Right lobe of liver (tissue), 6 donors: ENCODE measurements at regions not wholly inside any gene's neighbourhood (a gene's known extent, or its start where the extent isn't known, plus 50 kb on each side); places are given as distances from the start of the nearest gene placed in this dataset.

Experiments used
- ATAC-seq, 4 donors: fragments of 200-7000 bp; cut with Tn5 transposase; one replicate each; pipeline ENCODE4 v1.9.1; 2020; ENCODE audit warnings: mild to moderate bottlenecking in 4 of 4, moderate library complexity in 4 of 4
- DNase-seq, 3 donors: peaks; one replicate each; pipeline ENCODE4 v3.0.0-alpha.2; 2020
- H3K27ac ChIP-seq, 3 donors: fragments of 200-600 bp; one replicate each; pipeline ENCODE4 v1.8.0; 2022
- H3K27me3 ChIP-seq, 2 donors: fragments of 200-600 bp; one replicate each; pipeline ENCODE4 v1.8.0; 2022
- H3K36me3 ChIP-seq, 4 donors: fragments of 200-600 bp; sonication (generic) in 1 of 4; one replicate each; pipeline versions ENCODE4 v1.5.1 to v1.8.0; 2017 to 2022; ENCODE audit warnings: control low read depth in 1 of 4
- H3K4me1 ChIP-seq, 4 donors: fragments of 200-600 bp; sonication (generic) in 1 of 4; one replicate each; pipeline versions ENCODE4 v1.5.1 to v1.8.0; 2017 to 2022; ENCODE audit warnings: control low read depth in 1 of 4
- H3K4me3 ChIP-seq, 3 donors: fragments of 200-600 bp; one replicate each; pipeline ENCODE4 v1.8.0; 2022
- H3K9me3 ChIP-seq, 4 donors: fragments of 200-600 bp; sonication (generic) in 1 of 4; one replicate each; pipeline versions ENCODE4 v1.5.1 to v1.8.0; 2017 to 2022; ENCODE audit warnings: control low read depth in 1 of 4
- POLR2A ChIP-seq: fragments of 450-650 bp; IDR thresholded peaks from one replicate; pipeline ENCODE4 v1.6.1; 2017; ENCODE audit warnings: antibody characterized with exemption, mild to moderate bottlenecking
- WGBS: methylation state at CpG from one replicate; pipeline ENCODE4 v1.1.6; 2018; ENCODE audit warnings: low coverage, low lambda C conversion rate; ENCODE audit not compliant: insufficient coverage; ENCODE audit errors: missing lambda C conversion rate; 5-methylcytosine and 5-hydroxymethylcytosine counted together
- intact Hi-C, 2 donors: fragments of 100-400 bp; cut with DNase I; formaldehyde crosslinking; loops; one replicate each; pipeline versions ENCODE4 v1.11.2 to v1.14.1; 2022
- TF ChIP-seq, protein P1 (sequence below), 4 donors: fragments of 200-600 bp in 3 of 4; fragments of 450-650 bp in 1 of 4; IDR thresholded peaks; one replicate each; pipeline versions ENCODE4 v1.5.1 to v1.8.0; 2016 to 2022; ENCODE audit warnings: antibody characterized with exemption in 4 of 4, mild to moderate bottlenecking in 2 of 4
- donor health status: DM: no; HTN: yes; CAD: no.
- donor health status: DM: no; HTN: no; CAD: no.
- donor health status: DM: no; HTN: no; CAD: no.
- donor health status: DM: no; HTN: yes; CAD: no.
- donor health status: DM: no; HTN: yes; CAD: no.

DNA sequence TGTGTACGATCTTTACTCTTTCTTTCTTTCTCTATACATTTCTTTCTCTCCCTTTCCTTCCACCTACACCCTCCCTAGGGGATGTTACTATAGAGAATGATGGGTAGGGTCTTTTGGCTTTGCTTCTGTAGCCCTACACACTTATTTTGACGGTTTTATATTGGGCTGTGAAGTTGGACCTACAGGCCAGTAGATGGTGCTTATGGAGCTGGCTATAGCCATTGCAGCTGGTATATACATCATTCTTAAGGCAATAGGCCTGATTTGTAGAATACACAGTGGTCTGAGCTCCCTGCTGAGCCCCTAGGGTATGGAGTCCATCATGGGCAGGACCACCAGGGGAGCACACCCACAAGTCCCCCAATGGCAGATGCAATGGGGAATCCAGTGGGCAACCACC lies 1869.7 kb downstream of the STIM2 start:
- no peak overlapping the region for H3K4me3 ChIP-seq
- no peaks in the 10 kb centered on the region for H3K9me3 ChIP-seq
- H3K4me1 ChIP-seq, result no peaks in the 10 kb centered on the region
- intact Hi-C loops, result no loop called here
- H3K36me3 ChIP-seq, result no peaks in the 10 kb centered on the region
- H3K27ac ChIP-seq, result no peak overlapping the region
- no peaks in the 10 kb centered on the region for H3K27me3 ChIP-seq
- WGBS, result 22% methylated on average over 2 of the region's 2 CpGs
- TF ChIP-seq POLR2A, result no peak
- TF ChIP-seq, protein P1, sequence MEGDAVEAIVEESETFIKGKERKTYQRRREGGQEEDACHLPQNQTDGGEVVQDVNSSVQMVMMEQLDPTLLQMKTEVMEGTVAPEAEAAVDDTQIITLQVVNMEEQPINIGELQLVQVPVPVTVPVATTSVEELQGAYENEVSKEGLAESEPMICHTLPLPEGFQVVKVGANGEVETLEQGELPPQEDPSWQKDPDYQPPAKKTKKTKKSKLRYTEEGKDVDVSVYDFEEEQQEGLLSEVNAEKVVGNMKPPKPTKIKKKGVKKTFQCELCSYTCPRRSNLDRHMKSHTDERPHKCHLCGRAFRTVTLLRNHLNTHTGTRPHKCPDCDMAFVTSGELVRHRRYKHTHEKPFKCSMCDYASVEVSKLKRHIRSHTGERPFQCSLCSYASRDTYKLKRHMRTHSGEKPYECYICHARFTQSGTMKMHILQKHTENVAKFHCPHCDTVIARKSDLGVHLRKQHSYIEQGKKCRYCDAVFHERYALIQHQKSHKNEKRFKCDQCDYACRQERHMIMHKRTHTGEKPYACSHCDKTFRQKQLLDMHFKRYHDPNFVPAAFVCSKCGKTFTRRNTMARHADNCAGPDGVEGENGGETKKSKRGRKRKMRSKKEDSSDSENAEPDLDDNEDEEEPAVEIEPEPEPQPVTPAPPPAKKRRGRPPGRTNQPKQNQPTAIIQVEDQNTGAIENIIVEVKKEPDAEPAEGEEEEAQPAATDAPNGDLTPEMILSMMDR (IDR thresholded peaks at IDR 0.05), result no peak
- ATAC-seq (no peak), DNase-seq (no peak)

DNA sequence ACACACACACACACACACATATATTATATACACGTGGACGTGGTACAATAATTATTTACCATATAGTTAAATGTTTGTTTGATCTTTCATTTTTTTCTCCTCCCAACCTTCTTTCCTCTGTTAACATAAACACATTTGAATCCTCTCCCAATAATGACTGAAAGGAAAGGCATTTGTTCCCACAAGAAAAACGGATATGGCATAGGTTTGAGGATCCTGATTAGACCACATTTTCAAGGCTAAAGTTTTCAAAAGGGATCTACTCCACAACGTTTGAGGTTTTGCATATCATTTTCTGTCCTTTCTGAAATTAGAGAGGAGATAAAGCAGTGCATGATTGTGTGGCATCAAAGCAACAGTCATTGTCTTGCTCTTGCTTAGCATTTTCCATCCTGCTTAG lies 1883.4 kb downstream of the STIM2 start:
- Histone ChIP-seq H3K36me3 (no peaks in the 10 kb centered on the region), H3K4me3 (no peak overlapping the region), H3K27ac (no peak overlapping the region), H3K9me3 (no peaks in the 10 kb centered on the region), H3K27me3 (no peaks in the 10 kb centered on the region), H3K4me1 (no peaks in the 10 kb centered on the region)
- ATAC-seq (no peak), DNase-seq (no peak)
- intact Hi-C loops, result no loop called here
- 23% methylated on average over 4 of the region's 4 CpGs for WGBS
- TF ChIP-seq POLR2A, result no peak
- TF ChIP-seq, protein P1 (IDR thresholded peaks at IDR 0.05), result no peak

DNA sequence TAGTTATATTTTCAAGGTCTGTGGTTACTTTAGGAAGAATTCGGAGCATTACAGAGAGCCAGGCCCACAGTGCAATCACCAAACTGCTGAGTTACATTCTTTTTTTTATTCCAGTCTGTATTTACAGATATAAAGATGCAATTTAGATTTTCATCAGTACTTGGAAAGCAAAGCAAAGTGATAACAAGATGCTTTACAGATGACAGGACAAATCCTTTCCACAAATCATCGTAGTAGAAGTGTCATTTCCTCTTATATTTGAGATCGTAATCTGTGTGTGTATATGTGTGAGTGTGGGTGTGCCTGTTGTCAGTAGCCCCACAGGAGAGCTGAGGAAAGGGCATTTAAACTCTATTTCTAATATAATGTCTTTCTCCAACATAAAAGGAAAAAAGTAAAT lies 1893.7 kb downstream of the STIM2 start:
- intact Hi-C loops, result no loop called here
- Histone ChIP-seq H3K4me1 (no peaks in the 10 kb centered on the region), H3K9me3 (no peaks in the 10 kb centered on the region), H3K27ac (no peak overlapping the region), H3K36me3 (no peaks in the 10 kb centered on the region), H3K27me3 (no peaks in the 10 kb centered on the region), H3K4me3 (no peak overlapping the region)
- TF ChIP-seq POLR2A, result no peak
- TF ChIP-seq, protein P1 (IDR thresholded peaks at IDR 0.05), result no peak
- ATAC-seq (no peak), DNase-seq (no peak)
- WGBS, result 27% methylated on average over 3 of the region's 3 CpGs

DNA sequence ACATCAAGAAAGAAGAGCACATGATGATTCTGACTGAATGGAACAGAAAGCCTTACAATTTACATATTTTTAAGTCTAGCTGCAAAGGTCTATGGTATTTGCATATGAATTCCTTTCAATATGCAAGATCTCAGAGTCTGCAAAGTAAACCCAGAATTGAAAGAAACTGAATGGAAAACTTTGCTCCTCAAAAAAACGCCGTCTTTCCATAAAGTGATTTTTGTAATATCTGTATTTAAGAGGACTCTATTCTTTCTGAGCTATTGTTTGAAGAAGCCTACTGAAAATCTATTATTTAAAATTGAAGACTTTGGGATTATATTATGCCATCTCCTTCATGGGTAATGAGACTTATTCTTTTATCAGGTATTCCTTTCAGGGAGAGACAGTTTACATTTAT lies 1894.4 kb downstream of the STIM2 start:
- Histone ChIP-seq H3K36me3 (no peaks in the 10 kb centered on the region), H3K27me3 (no peaks in the 10 kb centered on the region), H3K4me3 (no peak overlapping the region), H3K9me3 (no peaks in the 10 kb centered on the region), H3K4me1 (no peaks in the 10 kb centered on the region), H3K27ac (no peak overlapping the region)
- ATAC-seq, result no peak
- intact Hi-C loops, result no loop called here
- TF ChIP-seq POLR2A, result no peak
- TF ChIP-seq, protein P1 (IDR thresholded peaks at IDR 0.05), result no peak
- DNase-seq, result no peak
- 51% methylated on average over 2 of the region's 2 CpGs for WGBS

DNA sequence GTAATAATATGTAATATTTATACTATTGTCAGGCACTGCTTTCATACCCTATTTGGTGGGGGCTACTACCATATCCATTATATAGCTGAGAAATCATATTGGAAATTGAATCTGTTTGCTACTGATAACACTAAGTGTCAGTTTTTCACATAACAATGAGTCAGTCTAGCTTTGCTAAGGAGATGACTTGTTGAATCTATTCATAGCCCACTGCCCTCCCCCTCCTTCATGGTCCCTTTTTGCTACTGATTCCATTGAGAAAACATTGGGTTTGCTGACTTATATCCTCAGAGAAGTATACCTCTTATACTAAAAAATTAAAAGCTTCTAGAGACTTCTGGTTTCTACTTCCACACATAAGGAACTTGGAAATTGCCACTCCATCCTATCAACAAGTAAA lies 1898.4 kb downstream of the STIM2 start:
- ATAC-seq, result no peak
- no peaks in the 10 kb centered on the region for H3K36me3 ChIP-seq
- no peak overlapping the region for H3K27ac ChIP-seq

More for the DNA sequence above, 1898.4 kb downstream of the STIM2 start:
- no peaks in the 10 kb centered on the region for H3K27me3 ChIP-seq
- no peak for DNase-seq
- TF ChIP-seq POLR2A, result no peak
- TF ChIP-seq, protein P1 (IDR thresholded peaks at IDR 0.05), result no peak
- H3K9me3 ChIP-seq, result no peaks in the 10 kb centered on the region
- H3K4me3 ChIP-seq, result no peak overlapping the region
- H3K4me1 ChIP-seq, result no peaks in the 10 kb centered on the region
- intact Hi-C loops, result no loop called here
